ENCODE measurements at regions not wholly inside any gene's neighbourhood (a gene's known extent, or its start where the extent isn't known, plus 50 kb on each side); places are given as distances from the start of the nearest gene placed in this dataset.
"Not testable (repeated sequence)": the region's sequence is repeated elsewhere in the genome, so short reads cannot be mapped to it uniquely, and the experiment has no call there.

DNA sequence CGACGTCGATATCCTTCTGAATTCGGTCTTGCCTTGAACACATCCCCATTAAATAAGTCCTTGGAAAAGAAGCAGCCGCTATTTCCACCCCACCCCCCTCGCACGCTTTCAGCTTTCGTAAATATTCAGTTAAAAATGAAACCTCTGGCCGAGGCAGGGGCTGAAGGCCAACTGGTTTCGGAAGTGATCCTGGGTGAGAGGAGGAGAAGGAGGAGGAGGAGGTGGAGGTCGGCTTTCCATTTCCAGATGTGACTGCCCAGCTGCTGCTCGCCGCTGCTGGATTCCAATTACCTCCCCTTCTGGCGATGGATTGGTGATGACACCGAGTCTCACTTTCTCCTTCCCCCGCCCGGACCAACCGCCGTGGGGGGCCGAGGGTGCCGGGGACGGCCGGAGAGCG is 73.1 kb upstream of the NBPF8 start (continued):
- TF ChIP-seq ZFX (CRISPR knock-in tag; IDR thresholded peaks at IDR 0.05) (peak; percentile 17; the same call in 1 of the 2 replicates), POLR2A (conservative IDR thresholded peaks at IDR 0.05) (peak; percentile 59)
- TF ChIP-seq, protein P1, sequence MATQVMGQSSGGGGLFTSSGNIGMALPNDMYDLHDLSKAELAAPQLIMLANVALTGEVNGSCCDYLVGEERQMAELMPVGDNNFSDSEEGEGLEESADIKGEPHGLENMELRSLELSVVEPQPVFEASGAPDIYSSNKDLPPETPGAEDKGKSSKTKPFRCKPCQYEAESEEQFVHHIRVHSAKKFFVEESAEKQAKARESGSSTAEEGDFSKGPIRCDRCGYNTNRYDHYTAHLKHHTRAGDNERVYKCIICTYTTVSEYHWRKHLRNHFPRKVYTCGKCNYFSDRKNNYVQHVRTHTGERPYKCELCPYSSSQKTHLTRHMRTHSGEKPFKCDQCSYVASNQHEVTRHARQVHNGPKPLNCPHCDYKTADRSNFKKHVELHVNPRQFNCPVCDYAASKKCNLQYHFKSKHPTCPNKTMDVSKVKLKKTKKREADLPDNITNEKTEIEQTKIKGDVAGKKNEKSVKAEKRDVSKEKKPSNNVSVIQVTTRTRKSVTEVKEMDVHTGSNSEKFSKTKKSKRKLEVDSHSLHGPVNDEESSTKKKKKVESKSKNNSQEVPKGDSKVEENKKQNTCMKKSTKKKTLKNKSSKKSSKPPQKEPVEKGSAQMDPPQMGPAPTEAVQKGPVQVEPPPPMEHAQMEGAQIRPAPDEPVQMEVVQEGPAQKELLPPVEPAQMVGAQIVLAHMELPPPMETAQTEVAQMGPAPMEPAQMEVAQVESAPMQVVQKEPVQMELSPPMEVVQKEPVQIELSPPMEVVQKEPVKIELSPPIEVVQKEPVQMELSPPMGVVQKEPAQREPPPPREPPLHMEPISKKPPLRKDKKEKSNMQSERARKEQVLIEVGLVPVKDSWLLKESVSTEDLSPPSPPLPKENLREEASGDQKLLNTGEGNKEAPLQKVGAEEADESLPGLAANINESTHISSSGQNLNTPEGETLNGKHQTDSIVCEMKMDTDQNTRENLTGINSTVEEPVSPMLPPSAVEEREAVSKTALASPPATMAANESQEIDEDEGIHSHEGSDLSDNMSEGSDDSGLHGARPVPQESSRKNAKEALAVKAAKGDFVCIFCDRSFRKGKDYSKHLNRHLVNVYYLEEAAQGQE (IDR thresholded peaks at IDR 0.05; ENCODE audit: borderline replicate concordance), result peak; percentile 41; the same call in 1 of the 2 replicates
- TF ChIP-seq, protein P1 (CRISPR knock-in tag; IDR thresholded peaks at IDR 0.05; ENCODE audit: low read depth), result not testable (repeated sequence)

Data from K562 (cell line).